Uterus (tissue), 3 donors: ENCODE measurements at regions not wholly inside any gene's neighbourhood (a gene's known extent, or its start where the extent isn't known, plus 50 kb on each side); places are given as distances from the start of the nearest gene placed in this dataset.

Experiments
- DNase-seq, 2 donors: peaks; one replicate each; pipeline ENCODE4 v3.0.0-alpha.2; 2019 to 2020
- H3K27ac ChIP-seq, 2 donors: fragments of 200-600 bp; sonication (generic); 1 replicate in 1 of 2; 2 replicates in 1 of 2; pipeline ENCODE4 v1.5.1; 2016 to 2018
- H3K27me3 ChIP-seq, 2 donors: fragments of 200-600 bp; sonication (generic); one replicate each; pipeline ENCODE4 v1.5.1; 2018 to 2019; ENCODE audit warnings: control low read depth in 1 of 2
- H3K36me3 ChIP-seq, 2 donors: fragments of 200-600 bp; sonication (generic); one replicate each; pipeline ENCODE4 v1.5.1; 2019; ENCODE audit warnings: control low read depth in 1 of 2
- H3K4me1 ChIP-seq, 2 donors: fragments of 200-600 bp; sonication (generic); one replicate each; pipeline ENCODE4 v1.5.1; 2018 to 2019; ENCODE audit warnings: control low read depth in 1 of 2
- H3K4me3 ChIP-seq, 2 donors: fragments of 200-600 bp; sonication (generic); 1 replicate in 1 of 2; 2 replicates in 1 of 2; pipeline ENCODE4 v1.5.1; 2018 to 2019; ENCODE audit warnings: mild to moderate bottlenecking in 1 of 2
- H3K9me3 ChIP-seq, 2 donors: fragments of 200-600 bp; sonication (generic); one replicate each; pipeline ENCODE4 v1.5.1; 2019; ENCODE audit warnings: control low read depth in 1 of 2
- CTCF ChIP-seq, 4 experiments: fragments of 200-600 bp in 2 of 4; fragments of 450-650 bp in 2 of 4; sonication (generic) in 2 of 4; IDR thresholded peaks; one replicate each; pipeline ENCODE4 v1.5.1; 2016 to 2019; ENCODE audit warnings: antibody characterized with exemption in 4 of 4, mild to moderate bottlenecking in 2 of 4, moderate library complexity in 1 of 4
- POLR2A ChIP-seq, 2 donors: fragments of 450-650 bp; IDR thresholded peaks; one replicate each; pipeline ENCODE4 v1.6.1; 2016; ENCODE audit warnings: antibody characterized with exemption in 2 of 2, mild to moderate bottlenecking in 1 of 2, moderate library complexity in 1 of 2
- intact Hi-C: fragments of 100-400 bp; cut with DNase I; formaldehyde crosslinking; loops from one replicate; pipeline ENCODE4 v1.15.1; 2023; ENCODE audit warnings: low total_unique reads
- donor health status: DM: yes; HTN: yes; CAD: no.

- no peak overlapping the region for H3K4me3 ChIP-seq
- H3K4me1 ChIP-seq = no peaks in the 10 kb centered on the region
- TF ChIP-seq CTCF (IDR thresholded peaks at IDR 0.05) = no peak
- no peak for TF ChIP-seq POLR2A (IDR thresholded peaks at IDR 0.05)
- H3K36me3 ChIP-seq = no peaks in the 10 kb centered on the region
- DNase-seq = no peak
- no peaks in the 10 kb centered on the region for H3K27me3 ChIP-seq
- no peak overlapping the region for H3K27ac ChIP-seq
- H3K9me3 ChIP-seq = no peaks in the 10 kb centered on the region
- intact Hi-C loops = no loop called here
Measured at GRCh38 chr6:167532410-167533288, 207.8 kb downstream of the TTLL2 start.

- no peak for DNase-seq
- Histone ChIP-seq H3K9me3 (no peaks in the 10 kb centered on the region), H3K27me3 (no peaks in the 10 kb centered on the region), H3K36me3 (no peaks in the 10 kb centered on the region), H3K27ac (no peak overlapping the region), H3K4me1 (no peaks in the 10 kb centered on the region), H3K4me3 (no peak overlapping the region)
- TF ChIP-seq CTCF (IDR thresholded peaks at IDR 0.05) (no peak), POLR2A (IDR thresholded peaks at IDR 0.05) (no peak)
- intact Hi-C loops = no loop called here
Measured at GRCh38 chr6:167533851-167534250, 209.0 kb downstream of the TTLL2 start.

GRCh38 chr6:167537816-167538215, 212.9 kb downstream of the TTLL2 start:
- Histone ChIP-seq H3K4me3 (no peak overlapping the region), H3K4me1 (no peaks in the 10 kb centered on the region), H3K27me3 (no peaks in the 10 kb centered on the region), H3K36me3 (no peaks in the 10 kb centered on the region), H3K27ac (no peak overlapping the region), H3K9me3 (no peaks in the 10 kb centered on the region)
- no peak for DNase-seq
- intact Hi-C loops = no loop called here
- TF ChIP-seq CTCF (IDR thresholded peaks at IDR 0.05) (no peak), POLR2A (IDR thresholded peaks at IDR 0.05) (no peak)

- no peak overlapping the region for H3K4me3 ChIP-seq
- no peak for TF ChIP-seq POLR2A (IDR thresholded peaks at IDR 0.05)
- TF ChIP-seq CTCF (IDR thresholded peaks at IDR 0.05) = no peak
- H3K27me3 ChIP-seq = no peaks in the 10 kb centered on the region
- no peak overlapping the region for H3K27ac ChIP-seq
- intact Hi-C loops = no loop called here
- no peak for DNase-seq
- H3K36me3 ChIP-seq = no peaks in the 10 kb centered on the region
- no peaks in the 10 kb centered on the region for H3K9me3 ChIP-seq
- peaks cover 0 to 4% of the 10 kb centered on the region in 2 donors for H3K4me1 ChIP-seq
Measured at GRCh38 chr6:167538746-167539145, 213.9 kb downstream of the TTLL2 start.

GRCh38 chr6:167540796-167541195, 215.9 kb downstream of the TTLL2 start:
- Histone ChIP-seq H3K9me3 (no peaks in the 10 kb centered on the region), H3K4me3 (no peak overlapping the region), H3K27ac (no peak overlapping the region), H3K4me1 (peaks cover 0 to 4% of the 10 kb centered on the region in 2 donors), H3K27me3 (no peaks in the 10 kb centered on the region), H3K36me3 (no peaks in the 10 kb centered on the region)
- no peak for DNase-seq
- intact Hi-C loops = no loop called here
- no peak for TF ChIP-seq POLR2A (IDR thresholded peaks at IDR 0.05)
- no peak for TF ChIP-seq CTCF (IDR thresholded peaks at IDR 0.05)
